NT2/D1 (cell line): ENCODE measurements at regions not wholly inside any gene's neighbourhood (a gene's known extent, or its start where the extent isn't known, plus 50 kb on each side); places are given as distances from the start of the nearest gene placed in this dataset.

Experiments
- SUZ12 ChIP-seq: IDR thresholded peaks from 2 replicates; pipeline ENCODE4 v1.6.1; 2011; ENCODE audit not compliant: insufficient read length, insufficient read depth; ENCODE audit errors: extremely low read depth
- YY1 ChIP-seq: IDR thresholded peaks from 2 replicates; pipeline ENCODE4 v1.6.1; 2011; ENCODE audit not compliant: insufficient read length, insufficient read depth
- ZNF274 ChIP-seq: IDR thresholded peaks from 2 replicates; pipeline ENCODE4 v1.6.1; 2011; ENCODE audit warnings: mild to moderate bottlenecking, low read depth, low read length

- TF ChIP-seq YY1 (no peak), ZNF274 (no peak), SUZ12 (no peak)
These were observed 517.4 kb downstream of the RFC3 start for GRCh38 chr13:34335014-34336007.
